ENCODE measurements at regions not wholly inside any gene's neighbourhood (a gene's known extent, or its start where the extent isn't known, plus 50 kb on each side); places are given as distances from the start of the nearest gene placed in this dataset.

DNA sequence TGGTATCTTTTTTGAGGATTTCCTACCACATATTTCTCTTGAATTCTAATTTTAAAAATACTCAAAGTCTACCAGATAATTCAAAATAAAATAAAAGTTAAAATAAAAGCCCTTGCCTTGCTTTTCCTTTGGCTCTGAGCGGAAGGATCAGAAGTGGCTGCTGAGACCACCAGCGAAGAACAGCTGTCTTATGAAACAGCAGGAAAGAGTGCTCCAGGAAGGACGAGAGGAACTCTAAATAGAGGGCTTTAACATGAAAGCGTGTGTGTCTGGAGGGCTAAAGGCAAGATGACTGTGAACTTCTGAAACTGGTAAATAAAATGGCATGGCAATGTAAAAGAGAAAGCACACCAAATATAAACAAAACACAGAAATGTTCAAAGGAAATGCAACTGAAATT is 521.5 kb upstream of the SPRY2 start:
- no peaks in the 10 kb centered on the region for H3K4me1 ChIP-seq (ENCODE audit: insufficient read depth, low read length)
- TF ChIP-seq, protein P1, sequence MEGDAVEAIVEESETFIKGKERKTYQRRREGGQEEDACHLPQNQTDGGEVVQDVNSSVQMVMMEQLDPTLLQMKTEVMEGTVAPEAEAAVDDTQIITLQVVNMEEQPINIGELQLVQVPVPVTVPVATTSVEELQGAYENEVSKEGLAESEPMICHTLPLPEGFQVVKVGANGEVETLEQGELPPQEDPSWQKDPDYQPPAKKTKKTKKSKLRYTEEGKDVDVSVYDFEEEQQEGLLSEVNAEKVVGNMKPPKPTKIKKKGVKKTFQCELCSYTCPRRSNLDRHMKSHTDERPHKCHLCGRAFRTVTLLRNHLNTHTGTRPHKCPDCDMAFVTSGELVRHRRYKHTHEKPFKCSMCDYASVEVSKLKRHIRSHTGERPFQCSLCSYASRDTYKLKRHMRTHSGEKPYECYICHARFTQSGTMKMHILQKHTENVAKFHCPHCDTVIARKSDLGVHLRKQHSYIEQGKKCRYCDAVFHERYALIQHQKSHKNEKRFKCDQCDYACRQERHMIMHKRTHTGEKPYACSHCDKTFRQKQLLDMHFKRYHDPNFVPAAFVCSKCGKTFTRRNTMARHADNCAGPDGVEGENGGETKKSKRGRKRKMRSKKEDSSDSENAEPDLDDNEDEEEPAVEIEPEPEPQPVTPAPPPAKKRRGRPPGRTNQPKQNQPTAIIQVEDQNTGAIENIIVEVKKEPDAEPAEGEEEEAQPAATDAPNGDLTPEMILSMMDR (IDR thresholded peaks at IDR 0.05; ENCODE audit: extremely low read depth, low read depth, low read length) = no peak
- no peaks in the 10 kb centered on the region for H3K36me3 ChIP-seq (ENCODE audit: insufficient read depth, low read length)
- H3K4me3 ChIP-seq (ENCODE audit: insufficient read depth, low read length) = no peak overlapping the region
- peak; percentile 5 for DNase-seq (ENCODE audit: insufficient read length, low spot score, missing footprints)
- no peaks in the 10 kb centered on the region for H3K79me2 ChIP-seq (ENCODE audit: insufficient read depth, low read length)
- H2AFZ ChIP-seq (ENCODE audit: low read length) = no peak overlapping the region
- no peak overlapping the region for H3K4me2 ChIP-seq (ENCODE audit: insufficient read depth, low read length)
- H3K27ac ChIP-seq (ENCODE audit: low read depth, low read length) = no peak overlapping the region
- no peaks in the 10 kb centered on the region for H3K9me3 ChIP-seq (ENCODE audit: low read depth, low read length)
- no peaks in the 10 kb centered on the region for H3K27me3 ChIP-seq (ENCODE audit: insufficient read depth, low read length)
- no peaks in the 10 kb centered on the region for H4K20me1 ChIP-seq (ENCODE audit: insufficient read depth, low read length)

DNA sequence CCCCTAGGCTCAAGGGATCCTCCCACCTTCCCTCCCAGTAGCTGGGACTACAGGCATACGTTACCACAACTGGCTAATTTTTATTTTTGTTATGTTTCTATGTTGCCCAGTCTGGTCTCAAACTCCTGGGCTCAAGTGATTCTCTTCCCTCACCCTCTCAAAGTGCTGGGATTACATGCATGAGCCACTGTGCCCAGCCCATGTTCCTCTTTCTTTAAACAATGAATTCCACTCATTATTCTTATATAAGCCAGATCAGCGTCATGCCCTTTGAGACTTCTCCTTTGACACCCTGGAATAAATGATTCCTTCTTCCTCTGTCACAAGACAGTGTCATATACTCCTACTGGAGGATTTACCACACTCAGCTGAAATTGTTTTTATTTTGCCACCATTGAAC is 519.9 kb upstream of the SPRY2 start:
- Histone ChIP-seq H3K27ac (ENCODE audit: low read depth, low read length) (no peak overlapping the region), H3K4me2 (ENCODE audit: insufficient read depth, low read length) (no peak overlapping the region), H3K9me3 (ENCODE audit: low read depth, low read length) (no peaks in the 10 kb centered on the region), H3K27me3 (ENCODE audit: insufficient read depth, low read length) (no peaks in the 10 kb centered on the region), H3K36me3 (ENCODE audit: insufficient read depth, low read length) (no peaks in the 10 kb centered on the region), H3K4me1 (ENCODE audit: insufficient read depth, low read length) (no peaks in the 10 kb centered on the region), H4K20me1 (ENCODE audit: insufficient read depth, low read length) (no peaks in the 10 kb centered on the region), H2AFZ (ENCODE audit: low read length) (no peak overlapping the region), H3K79me2 (ENCODE audit: insufficient read depth, low read length) (no peaks in the 10 kb centered on the region), H3K4me3 (ENCODE audit: insufficient read depth, low read length) (no peak overlapping the region)
- DNase-seq (ENCODE audit: insufficient read length, low spot score, missing footprints) = no peak
- TF ChIP-seq, protein P1 (IDR thresholded peaks at IDR 0.05; ENCODE audit: extremely low read depth, low read depth, low read length) = no peak

GRCh38 chr13:80858131-80858530 is 517.2 kb upstream of the SPRY2 start:
- Histone ChIP-seq H3K36me3 (ENCODE audit: insufficient read depth, low read length) (no peaks in the 10 kb centered on the region), H2AFZ (ENCODE audit: low read length) (no peak overlapping the region), H3K9me3 (ENCODE audit: low read depth, low read length) (no peaks in the 10 kb centered on the region), H3K27ac (ENCODE audit: low read depth, low read length) (no peak overlapping the region), H3K4me1 (ENCODE audit: insufficient read depth, low read length) (no peaks in the 10 kb centered on the region), H3K4me3 (ENCODE audit: insufficient read depth, low read length) (no peak overlapping the region), H3K27me3 (ENCODE audit: insufficient read depth, low read length) (no peaks in the 10 kb centered on the region), H3K79me2 (ENCODE audit: insufficient read depth, low read length) (no peaks in the 10 kb centered on the region), H3K4me2 (ENCODE audit: insufficient read depth, low read length) (no peak overlapping the region), H4K20me1 (ENCODE audit: insufficient read depth, low read length) (no peaks in the 10 kb centered on the region)
- DNase-seq (ENCODE audit: insufficient read length, low spot score, missing footprints) = no peak
- TF ChIP-seq, protein P1 (IDR thresholded peaks at IDR 0.05; ENCODE audit: extremely low read depth, low read depth, low read length) = no peak

DNA sequence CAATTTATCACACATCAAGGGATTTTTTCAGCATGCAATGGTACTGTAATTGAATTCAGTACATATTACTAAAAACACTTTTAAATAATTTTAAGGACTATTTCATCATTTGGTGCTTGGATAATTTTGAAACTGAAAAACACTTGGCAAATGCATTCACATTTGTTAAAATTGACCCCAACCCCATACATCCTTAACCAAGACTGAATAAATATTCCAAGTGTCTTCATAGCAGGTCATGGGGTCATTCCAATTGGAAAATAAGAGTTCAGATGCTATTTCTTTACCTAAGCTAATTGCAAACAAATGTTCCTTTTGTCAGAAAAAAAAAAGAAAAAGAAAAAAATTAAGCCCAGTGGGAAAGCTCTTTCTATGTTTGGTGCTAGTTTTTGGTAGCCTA is 516.4 kb upstream of the SPRY2 start:
- no peaks in the 10 kb centered on the region for H3K36me3 ChIP-seq (ENCODE audit: insufficient read depth, low read length)
- TF ChIP-seq, protein P1 (IDR thresholded peaks at IDR 0.05; ENCODE audit: extremely low read depth, low read depth, low read length) = no peak
- no peak for DNase-seq (ENCODE audit: insufficient read length, low spot score, missing footprints)
- no peak overlapping the region for H3K4me2 ChIP-seq (ENCODE audit: insufficient read depth, low read length)
- H3K27me3 ChIP-seq (ENCODE audit: insufficient read depth, low read length) = no peaks in the 10 kb centered on the region
- H3K4me3 ChIP-seq (ENCODE audit: insufficient read depth, low read length) = no peak overlapping the region
- H2AFZ ChIP-seq (ENCODE audit: low read length) = no peak overlapping the region
- H4K20me1 ChIP-seq (ENCODE audit: insufficient read depth, low read length) = no peaks in the 10 kb centered on the region
- no peaks in the 10 kb centered on the region for H3K4me1 ChIP-seq (ENCODE audit: insufficient read depth, low read length)
- no peak overlapping the region for H3K27ac ChIP-seq (ENCODE audit: low read depth, low read length)
- H3K9me3 ChIP-seq (ENCODE audit: low read depth, low read length) = no peaks in the 10 kb centered on the region
- H3K79me2 ChIP-seq (ENCODE audit: insufficient read depth, low read length) = no peaks in the 10 kb centered on the region

Measured in osteoblast (primary cell).